GM12878 (cell line): ENCODE measurements at regions not wholly inside any gene's neighbourhood (a gene's known extent, or its start where the extent isn't known, plus 50 kb on each side); places are given as distances from the start of the nearest gene placed in this dataset.
"Not testable (repeated sequence)": the region's sequence is repeated elsewhere in the genome, so short reads cannot be mapped to it uniquely, and the experiment has no call there.

Experiments
- ATAC-seq: fragments of 200-7000 bp; cut with Tn5 transposase; 3 replicates; pipeline ENCODE4 v1.9.1; 2020; ENCODE audit warnings: mild to moderate bottlenecking, moderate library complexity
- BruUV-seq: library from RNA; stranded (reverse); fragments of 400-500 nt; replicated peaks from 2 replicates; lab custom pipeline; 2021; lab: Mats Ljungman, UMichigan
- CTCF ChIA-PET: fragments of 300-600 bp; sonication (Branson Sonifier 250); formaldehyde crosslinking; extraction: SDS; loops from one replicate; lab custom pipeline; 2021; ENCODE audit warnings: inconsistent platforms; lab: Yijun Ruan, JAX
- POLR2A ChIA-PET: fragments of 350-600 bp; formaldehyde crosslinking; extraction: SDS; loops from one replicate; lab custom pipeline; 2021; ENCODE audit warnings: inconsistent platforms; lab: Charles Lee
- RAD21 ChIA-PET: fragments of 300-600 bp; sonication (Branson Sonifier 250); formaldehyde crosslinking; loops from one replicate; lab custom pipeline; 2023; ENCODE audit warnings: antibody characterized with exemption; ENCODE audit not compliant: unreplicated experiment; lab: Charles Lee
- SMC1A ChIA-PET: fragments of 300-600 bp; sonication (Branson Sonifier 250); formaldehyde crosslinking; loops from one replicate; lab custom pipeline; 2023; ENCODE audit not compliant: unreplicated experiment, uncharacterized antibody; lab: Charles Lee
- DNase-seq: peaks from one replicate; pipeline ENCODE4 v3.0.0-alpha.2; 2011; ENCODE audit warnings: low read depth, low spot score
- FAIRE-seq: peaks from 3 replicates; lab custom pipeline; 2011; peaks lifted over from hg19 to GRCh38; lab: Jason Lieb, UNC
- H2AFZ ChIP-seq: 2 replicates; pipeline ENCODE4 v1.6.0; 2011; ENCODE audit warnings: low read depth, low read length, control low read depth; ENCODE audit not compliant: control insufficient read depth
- H3K27ac ChIP-seq: 2 replicates; pipeline ENCODE4 v1.5.1; 2011; ENCODE audit warnings: control low read depth; ENCODE audit not compliant: control insufficient read depth, insufficient read depth
- H3K27me3 ChIP-seq, 2 experiments: replicated peaks in 1 of 2; 2 replicates each; pipeline versions ENCODE4 v1.6.0 to v1.6.1; 2011; ENCODE audit warnings: low read length in 1 of 2; ENCODE audit not compliant: control insufficient read depth in 2 of 2, insufficient read depth in 2 of 2
- H3K36me3 ChIP-seq, 2 experiments: 2 replicates each; pipeline ENCODE4 v1.5.1; 2011; ENCODE audit warnings: low read length in 1 of 2; ENCODE audit not compliant: control insufficient read depth in 2 of 2, insufficient read depth in 2 of 2
- H3K4me1 ChIP-seq: 2 replicates; pipeline ENCODE4 v1.6.1; 2011; ENCODE audit warnings: mild to moderate bottlenecking, low read length, moderate library complexity, mixed read lengths; ENCODE audit not compliant: control insufficient read depth, insufficient read depth
- H3K4me2 ChIP-seq: 2 replicates; pipeline ENCODE4 v1.6.0; 2011; ENCODE audit warnings: control low read depth; ENCODE audit not compliant: control insufficient read depth, insufficient read depth
- H3K4me3 ChIP-seq: fragments of 200-600 bp; sonication (generic); 2 replicates; pipeline ENCODE4 v1.5.1; 2016
- H3K79me2 ChIP-seq: 2 replicates; pipeline ENCODE4 v1.6.0; 2011; ENCODE audit warnings: low read length; ENCODE audit not compliant: control insufficient read depth, insufficient read depth
- H3K9ac ChIP-seq: 2 replicates; pipeline ENCODE4 v1.8.0; 2011; ENCODE audit warnings: low read length, control low read depth, mixed read lengths; ENCODE audit not compliant: control insufficient read depth, insufficient read depth
- H3K9me3 ChIP-seq: replicated peaks from 3 replicates; pipeline ENCODE4 v1.5.1; 2011; ENCODE audit warnings: mild to moderate bottlenecking, low read length; ENCODE audit not compliant: control insufficient read depth, insufficient read depth
- H4K20me1 ChIP-seq: 2 replicates; pipeline ENCODE4 v1.6.0; 2011; ENCODE audit not compliant: control insufficient read depth, insufficient read depth
- ATF7 ChIP-seq: fragments of 450-650 bp; IDR thresholded peaks from 2 replicates; pipeline ENCODE4 v1.6.1; 2016; ENCODE audit warnings: low read depth, mild to moderate bottlenecking
- PAX5 ChIP-seq: IDR thresholded peaks from 2 replicates; pipeline ENCODE4 v1.6.1; 2011; ENCODE audit warnings: low read depth, low read length, borderline replicate concordance
- RAD21 ChIP-seq: IDR thresholded peaks from 2 replicates; pipeline ENCODE4 v1.6.1; 2011; ENCODE audit warnings: mild to moderate bottlenecking, low read depth, low read length, moderate library complexity; ENCODE audit not compliant: insufficient read depth
- SMAD1 ChIP-seq: fragments of 450-650 bp; IDR thresholded peaks from 2 replicates; pipeline ENCODE4 v1.6.1; 2018; ENCODE audit warnings: mild to moderate bottlenecking, low read depth; ENCODE audit not compliant: partially characterized antibody
- SMC3 ChIP-seq: IDR thresholded peaks from 2 replicates; pipeline ENCODE4 v1.6.1; 2011; ENCODE audit warnings: low read length, improper control_type of control experiment, borderline replicate concordance
- TBL1XR1 ChIP-seq: IDR thresholded peaks from 2 replicates; pipeline ENCODE4 v1.6.1; 2012; ENCODE audit warnings: low read depth, low read length, improper control_type of control experiment
- ZNF24 ChIP-seq: fragments of 450-650 bp; IDR thresholded peaks from 2 replicates; pipeline ENCODE4 v1.6.1; 2017; ENCODE audit warnings: antibody characterized with exemption, mild to moderate bottlenecking
- ZNF622 ChIP-seq: fragments of 450-650 bp; IDR thresholded peaks from 2 replicates; pipeline ENCODE4 v1.6.1; 2017; ENCODE audit warnings: mild to moderate bottlenecking, inconsistent platforms
- WGBS: methylation state at CpG from one replicate; pipeline ENCODE4 v1.1.6; 2016; ENCODE audit warnings: low lambda C conversion rate; ENCODE audit not compliant: insufficient replicate concordance, insufficient coverage; ENCODE audit errors: missing lambda C conversion rate; 5-methylcytosine and 5-hydroxymethylcytosine counted together
- in situ Hi-C: fragments of 300-500 bp; cut with MboI; formaldehyde crosslinking; loops from 9 replicates; pipeline ENCODE4 v1.14.3; 2018; ENCODE audit warnings: mixed read lengths
- intact Hi-C: fragments of 100-400 bp; cut with micrococcal nuclease; formaldehyde crosslinking; loops from one replicate; pipeline ENCODE4 v1.14.2; 2022; ENCODE audit not compliant: unreplicated experiment
- TF ChIP-seq, protein P1 (sequence below), 3 experiments: IDR thresholded peaks in 2 of 3; conservative IDR thresholded peaks in 1 of 3; 2 replicates each; pipeline ENCODE4 v1.5.1; 2011; ENCODE audit warnings: low read depth in 3 of 3, low read length in 3 of 3, mild to moderate bottlenecking in 3 of 3, control low read depth in 2 of 3, moderate library complexity in 2 of 3, inconsistent platforms in 1 of 3, mixed read lengths in 1 of 3; ENCODE audit not compliant: control insufficient read depth in 2 of 3, insufficient read depth in 1 of 3; ENCODE audit errors: extremely low read depth in 1 of 3

DNA sequence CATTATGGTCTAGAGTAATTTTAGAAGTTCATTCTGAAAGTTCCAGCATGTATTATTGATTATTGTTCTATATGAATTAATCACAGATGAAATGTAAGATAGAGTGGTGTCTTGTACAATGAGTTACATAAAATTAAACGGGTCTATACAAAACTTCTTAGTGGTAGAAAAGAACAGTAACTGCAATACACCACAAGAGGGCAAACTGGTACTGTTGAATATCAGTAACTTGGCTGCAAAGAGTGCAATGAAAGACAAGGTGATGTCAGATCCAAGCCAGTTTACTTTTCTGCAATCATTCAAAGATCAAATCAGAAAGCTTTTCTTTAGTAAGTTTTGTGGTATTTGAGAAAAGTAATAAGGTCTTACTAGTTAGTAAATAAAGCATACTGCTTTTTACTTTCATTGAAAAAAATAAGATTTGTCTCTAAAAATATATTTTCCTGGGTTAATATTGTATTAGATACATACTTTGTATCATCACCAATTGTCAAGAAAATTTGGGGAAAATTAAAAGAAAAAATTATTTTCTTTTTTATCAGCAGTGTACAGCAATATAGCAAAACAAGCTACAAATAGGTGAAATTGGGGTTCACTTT is 66.4 kb upstream of the BTG3 start:
- no TSS peak for BruUV-seq
- no peaks in the 10 kb centered on the region for H3K27me3 ChIP-seq
- in situ Hi-C loops, result loop anchor here (5.0 kb wide), 1 partner anchor 223 kb away; no protein-coding TSS in a partner anchor
- H3K4me2 ChIP-seq, result no peak overlapping the region
- H3K9me3 ChIP-seq, result no peaks in the 10 kb centered on the region
- no peak overlapping the region for H3K27ac ChIP-seq
- peak; percentile 90 for FAIRE-seq
- ChIA-PET RAD21 (interaction anchor here (0.9 to 2.7 kb wide), 7 partner anchors 11 to 250 kb away, joined by 3 to 21 read pairs (median 10); no protein-coding TSS in a partner anchor), CTCF (interaction anchor here (0.6 to 3.2 kb wide), 20 partner anchors 9 to 1144 kb away, joined by 3 to 28 read pairs (median 4); no protein-coding TSS in a partner anchor), SMC1A (interaction anchor here (0.7 to 3.8 kb wide), 17 partner anchors 22 to 252 kb away, joined by 3 to 20 read pairs (median 3); no protein-coding TSS in a partner anchor), POLR2A (no interaction called here)
- H3K36me3 ChIP-seq, result no peaks in the 10 kb centered on the region
- no peaks in the 10 kb centered on the region for H3K79me2 ChIP-seq
- ATAC-seq, result peak; percentile 95
- no peaks in the 10 kb centered on the region for H4K20me1 ChIP-seq
- TF ChIP-seq ZNF24 (0 out of 2 replicates have a peak, but pooled peaks have one; percentile 34), ATF7 (peak; percentile 65), TBL1XR1 (0 out of 2 replicates have a peak, but pooled peaks have one; percentile 51), PAX5 (no peak), ZNF622 (no peak), RAD21 (peak; percentile 97), SMAD1 (no peak), SMC3 (peak; percentile 97)
- TF ChIP-seq, protein P1, sequence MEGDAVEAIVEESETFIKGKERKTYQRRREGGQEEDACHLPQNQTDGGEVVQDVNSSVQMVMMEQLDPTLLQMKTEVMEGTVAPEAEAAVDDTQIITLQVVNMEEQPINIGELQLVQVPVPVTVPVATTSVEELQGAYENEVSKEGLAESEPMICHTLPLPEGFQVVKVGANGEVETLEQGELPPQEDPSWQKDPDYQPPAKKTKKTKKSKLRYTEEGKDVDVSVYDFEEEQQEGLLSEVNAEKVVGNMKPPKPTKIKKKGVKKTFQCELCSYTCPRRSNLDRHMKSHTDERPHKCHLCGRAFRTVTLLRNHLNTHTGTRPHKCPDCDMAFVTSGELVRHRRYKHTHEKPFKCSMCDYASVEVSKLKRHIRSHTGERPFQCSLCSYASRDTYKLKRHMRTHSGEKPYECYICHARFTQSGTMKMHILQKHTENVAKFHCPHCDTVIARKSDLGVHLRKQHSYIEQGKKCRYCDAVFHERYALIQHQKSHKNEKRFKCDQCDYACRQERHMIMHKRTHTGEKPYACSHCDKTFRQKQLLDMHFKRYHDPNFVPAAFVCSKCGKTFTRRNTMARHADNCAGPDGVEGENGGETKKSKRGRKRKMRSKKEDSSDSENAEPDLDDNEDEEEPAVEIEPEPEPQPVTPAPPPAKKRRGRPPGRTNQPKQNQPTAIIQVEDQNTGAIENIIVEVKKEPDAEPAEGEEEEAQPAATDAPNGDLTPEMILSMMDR (IDR thresholded peaks at IDR 0.05 in 2 of 3, conservative IDR thresholded peaks at IDR 0.05 in 1 of 3; ENCODE audit: control insufficient read depth in 2 of 3, extremely low read depth in 1 of 3, insufficient read depth in 1 of 3, low read depth in 3 of 3, low read length in 3 of 3), result peak; percentile 70 to 89 (median 76); a peak in 5 of 6 replicates
- 0% methylated on average over 1 of the region's 1 CpG for WGBS
- no peaks in the 10 kb centered on the region for H3K4me1 ChIP-seq
- intact Hi-C loops, result loop anchor here (1.0 to 2.0 kb wide), 3 partner anchors 140 to 246 kb away; partner anchors contain the start of gene C21orf91
- H2AFZ ChIP-seq, result no peak overlapping the region
- H3K4me3 ChIP-seq, result no peak overlapping the region
- peak; percentile 48 for DNase-seq
- H3K9ac ChIP-seq, result no peak overlapping the region

- ATAC-seq, H2AFZ ChIP-seq, H4K20me1 ChIP-seq, H3K36me3 ChIP-seq, H3K4me1 ChIP-seq, DNase-seq, FAIRE-seq, BruUV-seq, H3K27ac ChIP-seq, POLR2A ChIA-PET, H3K27me3 ChIP-seq, H3K79me2 ChIP-seq, H3K9me3 ChIP-seq, H3K9ac ChIP-seq, H3K4me2 ChIP-seq, SMC1A ChIA-PET, intact Hi-C loops, H3K4me3 ChIP-seq: not testable (repeated sequence)
- ChIA-PET RAD21 (interaction anchor here (1.5 kb wide), 1 partner anchor 227 kb away, joined by 8 read pairs; no protein-coding TSS in a partner anchor), CTCF (interaction anchor here (0.6 to 3.4 kb wide), 2 partner anchors 228 to 248 kb away, joined by 3 to 27 read pairs; no protein-coding TSS in a partner anchor)
- WGBS, result 65% methylated on average over 11 of the region's 11 CpGs
- in situ Hi-C loops, result loop anchor here (5.0 kb wide), 1 partner anchor 225 kb away; no protein-coding TSS in a partner anchor
Observed at GRCh38 chr21:17676930-17677329, 64.2 kb upstream of the BTG3 start.
